Suprapubic skin (tissue), 4 donors: ENCODE measurements at regions not wholly inside any gene's neighbourhood (a gene's known extent, or its start where the extent isn't known, plus 50 kb on each side); places are given as distances from the start of the nearest gene placed in this dataset.

Experiments
- DNase-seq, 2 donors: peaks; one replicate each; pipeline ENCODE4 v3.0.0-alpha.2; 2019; ENCODE audit warnings: low spot score in 2 of 2
- H3K27ac ChIP-seq: fragments of 200-600 bp; sonication (generic); one replicate; pipeline ENCODE4 v1.5.1; 2019
- H3K27me3 ChIP-seq: fragments of 200-600 bp; sonication (generic); one replicate; pipeline ENCODE4 v1.5.1; 2019
- H3K36me3 ChIP-seq: fragments of 200-600 bp; sonication (generic); one replicate; pipeline ENCODE4 v1.5.1; 2019
- H3K4me1 ChIP-seq: fragments of 200-600 bp; sonication (generic); one replicate; pipeline ENCODE4 v1.5.1; 2019
- H3K4me3 ChIP-seq: fragments of 200-600 bp; sonication (generic); one replicate; pipeline ENCODE4 v1.5.1; 2019; ENCODE audit warnings: mild to moderate bottlenecking
- H3K9me3 ChIP-seq: fragments of 200-600 bp; sonication (generic); one replicate; pipeline ENCODE4 v1.5.1; 2019
- EP300 ChIP-seq: sonication (generic); formaldehyde crosslinking; IDR thresholded peaks from one replicate; pipeline ENCODE4 v1.6.1; 2017; ENCODE audit warnings: antibody characterized with exemption
- POLR2A ChIP-seq, 2 donors: fragments of 450-650 bp; IDR thresholded peaks; one replicate each; pipeline ENCODE4 v1.6.1; 2017; ENCODE audit warnings: antibody characterized with exemption in 2 of 2, mild to moderate bottlenecking in 2 of 2, moderate library complexity in 2 of 2
- POLR2AphosphoS5 ChIP-seq, 3 donors: sonication (generic); formaldehyde crosslinking; IDR thresholded peaks; one replicate each; pipeline ENCODE4 v1.6.1; 2017; ENCODE audit warnings: antibody characterized with exemption in 3 of 3
- WGBS: methylation state at CpG from one replicate; pipeline ENCODE4 v1.1.5; 2018; 5-methylcytosine and 5-hydroxymethylcytosine counted together
- TF ChIP-seq, protein P1 (sequence below), 2 donors: fragments of 200-600 bp in 1 of 2; fragments of 450-650 bp in 1 of 2; sonication (generic) in 1 of 2; IDR thresholded peaks; one replicate each; pipeline ENCODE4 v1.5.1; 2016 to 2019; ENCODE audit warnings: antibody characterized with exemption in 2 of 2, mild to moderate bottlenecking in 1 of 2, moderate library complexity in 1 of 2

DNA sequence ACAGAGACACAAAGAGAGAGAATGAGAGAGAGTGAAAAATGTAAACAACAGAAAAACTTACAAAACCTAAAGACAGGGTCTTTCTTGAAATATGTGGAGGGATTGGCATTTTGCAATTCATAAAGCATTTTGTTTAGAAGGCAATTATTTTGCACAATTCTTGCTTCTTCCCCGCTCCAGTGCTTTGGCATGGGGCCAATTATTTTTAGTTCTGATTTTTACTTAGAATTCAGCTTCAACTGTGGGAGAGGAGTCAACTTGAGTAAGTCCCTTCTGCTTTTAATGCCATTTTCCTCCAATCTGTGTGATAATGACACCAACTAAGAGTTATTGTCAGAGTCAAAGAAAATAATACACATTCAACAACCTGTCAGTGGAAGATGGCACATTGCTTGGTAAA, 1051.9 kb downstream of the NLGN4X start:
- Histone ChIP-seq H3K4me1 (no peaks in the 10 kb centered on the region), H3K36me3 (no peaks in the 10 kb centered on the region), H3K4me3 (no peak overlapping the region), H3K27ac (no peak overlapping the region), H3K27me3 (no peaks in the 10 kb centered on the region), H3K9me3 (no peaks in the 10 kb centered on the region)
- 25% methylated on average over 1 of the region's 1 CpG for WGBS
- TF ChIP-seq POLR2AphosphoS5 (IDR thresholded peaks at IDR 0.05), result no peak
- no peak for TF ChIP-seq POLR2A (IDR thresholded peaks at IDR 0.05)
- TF ChIP-seq, protein P1, sequence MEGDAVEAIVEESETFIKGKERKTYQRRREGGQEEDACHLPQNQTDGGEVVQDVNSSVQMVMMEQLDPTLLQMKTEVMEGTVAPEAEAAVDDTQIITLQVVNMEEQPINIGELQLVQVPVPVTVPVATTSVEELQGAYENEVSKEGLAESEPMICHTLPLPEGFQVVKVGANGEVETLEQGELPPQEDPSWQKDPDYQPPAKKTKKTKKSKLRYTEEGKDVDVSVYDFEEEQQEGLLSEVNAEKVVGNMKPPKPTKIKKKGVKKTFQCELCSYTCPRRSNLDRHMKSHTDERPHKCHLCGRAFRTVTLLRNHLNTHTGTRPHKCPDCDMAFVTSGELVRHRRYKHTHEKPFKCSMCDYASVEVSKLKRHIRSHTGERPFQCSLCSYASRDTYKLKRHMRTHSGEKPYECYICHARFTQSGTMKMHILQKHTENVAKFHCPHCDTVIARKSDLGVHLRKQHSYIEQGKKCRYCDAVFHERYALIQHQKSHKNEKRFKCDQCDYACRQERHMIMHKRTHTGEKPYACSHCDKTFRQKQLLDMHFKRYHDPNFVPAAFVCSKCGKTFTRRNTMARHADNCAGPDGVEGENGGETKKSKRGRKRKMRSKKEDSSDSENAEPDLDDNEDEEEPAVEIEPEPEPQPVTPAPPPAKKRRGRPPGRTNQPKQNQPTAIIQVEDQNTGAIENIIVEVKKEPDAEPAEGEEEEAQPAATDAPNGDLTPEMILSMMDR (IDR thresholded peaks at IDR 0.05), result no peak
- TF ChIP-seq EP300, result no peak
- no peak for DNase-seq

DNA sequence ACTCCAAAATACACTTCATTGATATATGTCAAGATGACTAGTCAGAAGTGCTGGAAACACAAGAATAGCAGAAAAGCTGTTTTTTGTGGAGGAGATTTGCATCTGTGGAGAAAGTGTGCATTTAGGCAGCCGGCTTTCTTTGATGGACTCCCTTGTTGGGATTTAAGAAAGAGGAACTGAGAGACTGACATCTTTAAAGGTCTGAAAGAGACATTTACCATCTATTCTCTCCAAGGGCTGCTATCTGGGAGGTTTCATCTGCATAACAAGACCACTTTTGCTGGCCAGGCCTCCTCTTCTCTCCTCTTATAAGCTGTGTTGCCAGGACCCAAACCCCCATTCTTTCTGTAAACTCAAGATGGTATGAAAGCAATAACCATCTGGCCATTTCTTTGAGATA, 1065.0 kb downstream of the NLGN4X start:
- WGBS, result 82% methylated on average over 1 of the region's 1 CpG

DNA sequence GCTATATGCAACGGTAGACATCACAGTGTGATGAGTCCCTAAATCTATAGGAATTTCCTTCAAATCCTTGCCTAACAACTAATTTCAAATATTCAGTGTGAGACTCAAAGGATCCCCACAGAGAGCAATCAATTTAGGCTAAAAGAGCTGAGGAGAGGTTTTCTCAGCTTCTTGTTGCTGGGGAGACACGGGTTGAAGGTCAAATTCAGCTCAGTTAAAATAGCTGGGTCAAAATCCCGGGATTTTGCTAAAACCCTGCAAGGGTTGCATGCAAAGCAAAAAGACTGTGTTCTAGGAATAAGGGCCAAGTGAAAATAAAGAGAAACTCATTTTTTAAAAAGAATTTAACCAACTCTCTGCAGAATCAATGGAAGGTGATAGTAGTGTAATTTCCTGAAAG, 1073.4 kb downstream of the NLGN4X start:
- WGBS, result 28% methylated on average over 3 of the region's 3 CpGs
- TF ChIP-seq POLR2A (IDR thresholded peaks at IDR 0.05) (no peak), POLR2AphosphoS5 (IDR thresholded peaks at IDR 0.05) (no peak), EP300 (no peak)
- TF ChIP-seq, protein P1 (IDR thresholded peaks at IDR 0.05), result no peak

More for the DNA sequence above, 1065.0 kb downstream of the NLGN4X start:
- TF ChIP-seq POLR2AphosphoS5 (IDR thresholded peaks at IDR 0.05) (no peak), EP300 (no peak), POLR2A (IDR thresholded peaks at IDR 0.05) (no peak)
- TF ChIP-seq, protein P1 (IDR thresholded peaks at IDR 0.05), result no peak
- H3K4me3 ChIP-seq, result no peak overlapping the region
- no peaks in the 10 kb centered on the region for H3K4me1 ChIP-seq
- no peaks in the 10 kb centered on the region for H3K9me3 ChIP-seq
- no peak overlapping the region for H3K27ac ChIP-seq
- H3K27me3 ChIP-seq, result no peaks in the 10 kb centered on the region
- DNase-seq, result no peak
- H3K36me3 ChIP-seq, result no peaks in the 10 kb centered on the region

DNA sequence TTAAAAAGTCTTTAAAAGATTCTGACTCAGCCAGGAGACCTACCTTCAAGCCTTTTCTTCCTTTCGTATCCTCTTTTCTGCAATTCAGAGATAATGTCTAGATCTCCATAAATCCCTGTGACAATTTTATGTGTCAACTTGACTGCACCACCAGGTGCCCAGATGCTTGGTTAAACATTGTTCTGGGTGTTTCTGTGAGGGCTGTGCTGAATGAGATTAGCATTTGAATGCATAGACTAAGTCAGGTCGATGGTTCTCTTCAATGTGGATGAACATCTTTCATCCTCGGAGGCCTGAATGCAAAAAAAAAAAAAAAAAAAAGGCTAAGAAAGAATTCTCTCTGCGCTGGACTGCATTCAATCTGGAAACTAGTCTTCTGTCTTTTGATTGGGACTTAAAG, 1082.7 kb downstream of the NLGN4X start:
- no peak overlapping the region for H3K27ac ChIP-seq
- no peaks in the 10 kb centered on the region for H3K9me3 ChIP-seq
- H3K4me1 ChIP-seq, result no peaks in the 10 kb centered on the region
- H3K36me3 ChIP-seq, result no peaks in the 10 kb centered on the region
- no peak overlapping the region for H3K4me3 ChIP-seq
- no peak for DNase-seq
- 43% methylated on average over 4 of the region's 4 CpGs for WGBS
- TF ChIP-seq EP300, result no peak
- TF ChIP-seq, protein P1 (IDR thresholded peaks at IDR 0.05), result no peak
- no peak for TF ChIP-seq POLR2A (IDR thresholded peaks at IDR 0.05)
- TF ChIP-seq POLR2AphosphoS5 (IDR thresholded peaks at IDR 0.05), result no peak
- H3K27me3 ChIP-seq, result no peaks in the 10 kb centered on the region

More for the DNA sequence above, 1073.4 kb downstream of the NLGN4X start:
- H3K27me3 ChIP-seq, result no peaks in the 10 kb centered on the region
- no peak overlapping the region for H3K4me3 ChIP-seq
- H3K36me3 ChIP-seq, result no peaks in the 10 kb centered on the region
- no peak overlapping the region for H3K27ac ChIP-seq
- no peak for DNase-seq
- H3K9me3 ChIP-seq, result no peaks in the 10 kb centered on the region
- no peaks in the 10 kb centered on the region for H3K4me1 ChIP-seq

DNA sequence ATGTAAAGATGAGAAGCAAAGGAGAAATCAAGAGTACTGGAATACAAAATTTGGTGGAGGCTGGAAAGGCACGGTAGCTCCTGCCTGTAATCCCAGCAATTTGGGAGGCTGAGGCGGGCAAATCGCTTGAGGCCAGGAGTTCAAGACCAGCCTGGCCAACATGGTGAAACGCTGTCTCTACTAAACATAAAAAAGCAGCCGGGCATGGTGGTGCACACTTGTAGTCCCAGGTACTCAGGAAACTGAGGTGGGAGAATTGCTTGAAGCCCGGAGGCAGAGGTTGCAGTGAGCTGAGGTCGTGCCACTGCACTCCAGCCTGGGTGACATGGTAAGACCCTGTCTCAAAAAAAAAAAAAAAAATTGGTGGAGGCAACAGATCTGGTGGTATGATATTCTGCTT, 1086.0 kb downstream of the NLGN4X start:
- Histone ChIP-seq H3K4me1 (no peaks in the 10 kb centered on the region), H3K9me3 (no peaks in the 10 kb centered on the region), H3K36me3 (no peaks in the 10 kb centered on the region), H3K4me3 (no peak overlapping the region), H3K27me3 (no peaks in the 10 kb centered on the region), H3K27ac (no peak overlapping the region)
- no peak for DNase-seq
- TF ChIP-seq EP300, result no peak
- WGBS, result 77% methylated on average over 6 of the region's 7 CpGs

DNA sequence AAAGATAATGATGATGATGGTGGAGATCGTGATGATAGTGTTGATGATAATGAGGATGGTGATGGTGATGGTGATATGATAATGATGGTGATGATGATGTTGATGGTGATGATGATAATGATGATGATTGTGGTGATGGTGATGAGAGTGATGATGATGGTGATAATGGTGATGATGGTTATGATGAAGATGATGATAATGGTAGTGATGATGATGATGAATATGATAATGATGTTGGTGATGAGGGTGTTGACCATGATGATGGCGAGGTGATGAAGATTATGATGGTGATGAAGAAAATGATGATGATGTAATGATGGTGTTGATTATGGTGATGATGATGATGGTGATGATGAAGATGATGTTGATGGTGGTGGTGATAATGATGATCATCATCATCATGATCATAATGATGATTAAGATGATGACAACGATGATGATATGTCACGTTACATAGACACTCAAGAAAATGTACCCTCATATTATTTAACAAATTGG, 1106.4 kb downstream of the NLGN4X start:
- WGBS, result 66% methylated on average over 4 of the region's 4 CpGs
- H3K27ac ChIP-seq, result no peak overlapping the region
- no peak for DNase-seq
- TF ChIP-seq EP300 (no peak), POLR2AphosphoS5 (IDR thresholded peaks at IDR 0.05) (no peak), POLR2A (IDR thresholded peaks at IDR 0.05) (no peak)
- TF ChIP-seq, protein P1 (IDR thresholded peaks at IDR 0.05), result no peak
- no peaks in the 10 kb centered on the region for H3K36me3 ChIP-seq
- no peaks in the 10 kb centered on the region for H3K27me3 ChIP-seq
- H3K9me3 ChIP-seq, result no peaks in the 10 kb centered on the region
- no peaks in the 10 kb centered on the region for H3K4me1 ChIP-seq
- H3K4me3 ChIP-seq, result no peak overlapping the region
